ENCODE measurements at regions not wholly inside any gene's neighbourhood (a gene's known extent, or its start where the extent isn't known, plus 50 kb on each side); places are given as distances from the start of the nearest gene placed in this dataset.

GRCh38 chr2:153812632-153813031 lies 59.1 kb upstream of the GALNT13 start:
- no peak for DNase-seq

- no peak for DNase-seq
Observed at GRCh38 chr2:153818242-153818641, 53.5 kb upstream of the GALNT13 start.

- no peak for DNase-seq
Observed at GRCh38 chr2:153819074-153819473, 52.6 kb upstream of the GALNT13 start.

- DNase-seq = no peak
Observed at GRCh38 chr2:153819501-153819900, 52.2 kb upstream of the GALNT13 start.
